Sigmoid colon (tissue), 4 donors: ENCODE measurements at regions not wholly inside any gene's neighbourhood (a gene's known extent, or its start where the extent isn't known, plus 50 kb on each side); places are given as distances from the start of the nearest gene placed in this dataset.

ENCODE experiments used
- EP300 ChIP-seq, 4 donors: sonication (generic); formaldehyde crosslinking; IDR thresholded peaks; one replicate each; pipeline ENCODE4 v1.6.1; 2017; ENCODE audit warnings: antibody characterized with exemption in 4 of 4
- POLR2A ChIP-seq, 2 donors: fragments of 450-650 bp; IDR thresholded peaks; one replicate each; pipeline ENCODE4 v1.6.1; 2016; ENCODE audit warnings: antibody characterized with exemption in 2 of 2, mild to moderate bottlenecking in 2 of 2, moderate library complexity in 2 of 2
- POLR2AphosphoS5 ChIP-seq, 4 donors: sonication (generic); formaldehyde crosslinking; IDR thresholded peaks; one replicate each; pipeline ENCODE4 v1.6.1; 2017; ENCODE audit warnings: antibody characterized with exemption in 4 of 4
- TF ChIP-seq, protein P1 (sequence below), 4 experiments: fragments of 450-650 bp in 3 of 4; fragments of 200-600 bp in 1 of 4; IDR thresholded peaks; one replicate each; pipeline ENCODE4 v1.5.1; 2016 to 2019; ENCODE audit warnings: antibody characterized with exemption in 4 of 4, mild to moderate bottlenecking in 3 of 4, moderate library complexity in 2 of 4

DNA sequence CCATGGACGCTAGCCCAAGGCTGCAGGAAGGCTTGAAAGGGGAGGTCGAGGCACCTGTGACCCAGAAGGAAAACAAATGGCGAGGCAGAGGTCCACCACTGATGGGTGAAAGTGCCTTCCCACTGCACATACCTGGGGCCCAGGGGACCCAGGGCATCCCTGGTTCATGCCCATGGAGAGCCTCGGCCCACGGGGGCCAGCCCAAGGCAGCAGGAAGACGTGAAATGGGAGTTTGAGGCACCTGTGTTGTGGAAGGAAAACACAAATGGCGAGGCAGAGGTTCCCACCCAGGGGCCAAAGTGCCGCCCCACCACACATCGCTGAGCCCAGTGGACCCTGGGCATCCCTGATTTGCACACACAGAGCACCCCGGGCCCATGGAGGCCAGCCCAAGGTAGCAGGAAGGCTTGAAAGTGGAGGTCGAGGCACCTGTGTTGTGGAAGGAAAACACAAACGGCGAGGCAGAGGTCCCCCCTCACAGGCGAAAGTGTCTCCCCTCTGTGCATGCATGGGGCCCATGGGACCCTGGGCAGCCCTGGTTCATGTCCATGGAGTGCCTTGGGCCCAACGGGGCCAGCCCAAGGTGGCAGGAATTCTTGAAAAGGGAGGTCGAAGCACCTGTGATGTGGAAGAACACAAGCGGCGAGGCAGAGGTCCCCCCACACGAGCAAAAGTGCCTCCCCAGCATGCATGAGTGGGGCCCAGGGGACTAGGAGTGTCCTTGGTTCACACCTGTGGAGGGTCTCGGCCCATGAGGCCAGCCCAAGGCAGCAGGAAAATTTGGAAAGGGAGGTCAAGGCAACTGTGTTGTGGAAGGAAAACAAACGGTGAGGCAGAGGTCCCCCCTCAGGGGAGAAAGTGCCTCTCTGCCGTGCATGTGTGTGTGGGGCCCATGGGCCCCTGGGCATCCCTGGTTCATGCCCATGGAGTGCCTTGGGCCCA is 383.3 kb downstream of the ALG10 start:
- TF ChIP-seq, protein P1, sequence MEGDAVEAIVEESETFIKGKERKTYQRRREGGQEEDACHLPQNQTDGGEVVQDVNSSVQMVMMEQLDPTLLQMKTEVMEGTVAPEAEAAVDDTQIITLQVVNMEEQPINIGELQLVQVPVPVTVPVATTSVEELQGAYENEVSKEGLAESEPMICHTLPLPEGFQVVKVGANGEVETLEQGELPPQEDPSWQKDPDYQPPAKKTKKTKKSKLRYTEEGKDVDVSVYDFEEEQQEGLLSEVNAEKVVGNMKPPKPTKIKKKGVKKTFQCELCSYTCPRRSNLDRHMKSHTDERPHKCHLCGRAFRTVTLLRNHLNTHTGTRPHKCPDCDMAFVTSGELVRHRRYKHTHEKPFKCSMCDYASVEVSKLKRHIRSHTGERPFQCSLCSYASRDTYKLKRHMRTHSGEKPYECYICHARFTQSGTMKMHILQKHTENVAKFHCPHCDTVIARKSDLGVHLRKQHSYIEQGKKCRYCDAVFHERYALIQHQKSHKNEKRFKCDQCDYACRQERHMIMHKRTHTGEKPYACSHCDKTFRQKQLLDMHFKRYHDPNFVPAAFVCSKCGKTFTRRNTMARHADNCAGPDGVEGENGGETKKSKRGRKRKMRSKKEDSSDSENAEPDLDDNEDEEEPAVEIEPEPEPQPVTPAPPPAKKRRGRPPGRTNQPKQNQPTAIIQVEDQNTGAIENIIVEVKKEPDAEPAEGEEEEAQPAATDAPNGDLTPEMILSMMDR (IDR thresholded peaks at IDR 0.05): no peak
- no peak for TF ChIP-seq POLR2A (IDR thresholded peaks at IDR 0.05)
- TF ChIP-seq POLR2AphosphoS5 (IDR thresholded peaks at IDR 0.05): no peak
- TF ChIP-seq EP300 (IDR thresholded peaks at IDR 0.05): no peak
